SK-N-MC (cell line): ENCODE measurements at regions not wholly inside any gene's neighbourhood (a gene's known extent, or its start where the extent isn't known, plus 50 kb on each side); places are given as distances from the start of the nearest gene placed in this dataset.
"Not testable (repeated sequence)": the region's sequence is repeated elsewhere in the genome, so short reads cannot be mapped to it uniquely, and the experiment has no call there.

Experiments
- DNase-seq: peaks from one replicate; pipeline ENCODE4 v3.0.0-alpha.2; 2011; ENCODE audit warnings: low read depth, low spot score
- H3K27ac ChIP-seq: fragments of 200-600 bp; sonication (generic); 2 replicates; pipeline ENCODE4 v1.5.1; 2016; ENCODE audit warnings: mixed run types
- H3K36me3 ChIP-seq: fragments of 200-600 bp; sonication (generic); 2 replicates; pipeline ENCODE4 v1.6.1; 2017; ENCODE audit warnings: antibody characterized with exemption, low read length, mixed read lengths; ENCODE audit not compliant: insufficient read depth
- H3K4me3 ChIP-seq: fragments of 200-600 bp; sonication (generic); 2 replicates; pipeline ENCODE4 v1.5.1; 2016
- H3K9ac ChIP-seq: fragments of 200-600 bp; sonication (generic); 2 replicates; pipeline ENCODE4 v1.8.0; 2017; ENCODE audit warnings: mixed run types, mixed read lengths; ENCODE audit not compliant: insufficient read length
- H3K9me3 ChIP-seq: fragments of 200-600 bp; sonication (generic); 2 replicates; pipeline ENCODE4 v1.6.1; 2017; ENCODE audit warnings: low read depth, mild to moderate bottlenecking, antibody characterized with exemption, low read length, moderate library complexity, mixed read lengths
- EZH2 ChIP-seq: fragments of 200-600 bp; sonication (generic); IDR thresholded peaks from one replicate; pipeline ENCODE4 v1.6.1; 2017; ENCODE audit warnings: antibody characterized with exemption
- FOXP2 ChIP-seq: optimal IDR thresholded peaks from 2 replicates; pipeline ENCODE3; 2011; ENCODE audit warnings: mild to moderate bottlenecking, moderate library complexity; ENCODE audit not compliant: insufficient read depth; ENCODE audit errors: extremely low read length, control extremely low read depth
- POLR2AphosphoS5 ChIP-seq: IDR thresholded peaks from 2 replicates; pipeline ENCODE4 v1.6.1; 2012; ENCODE audit warnings: mild to moderate bottlenecking, low read depth, low read length, borderline replicate concordance

DNA sequence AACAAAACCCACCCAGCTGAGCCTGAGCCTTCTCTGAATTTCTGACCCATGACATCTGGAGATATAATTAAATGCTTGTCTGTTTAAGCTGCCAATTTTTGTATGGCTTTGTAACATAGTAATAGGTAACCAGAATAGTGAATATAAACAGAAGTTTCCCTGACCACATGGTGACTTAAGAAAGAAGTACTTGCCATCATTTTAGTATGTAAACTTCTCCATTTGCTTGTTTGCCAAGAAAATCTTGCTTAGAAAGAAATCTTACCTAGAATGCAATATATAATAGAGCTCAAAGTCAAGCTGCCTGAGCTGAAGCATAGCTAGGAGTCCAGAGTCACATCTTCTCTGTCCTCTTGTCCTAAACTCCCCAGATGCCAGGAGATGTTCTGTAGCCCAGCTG lies 117.0 kb downstream of the PCSK1 start:
- TF ChIP-seq FOXP2 (no peak), EZH2 (no peak), POLR2AphosphoS5 (no peak)
- Histone ChIP-seq H3K9ac (no peak overlapping the region), H3K9me3 (no peaks in the 10 kb centered on the region), H3K27ac (no peak overlapping the region), H3K36me3 (no peaks in the 10 kb centered on the region), H3K4me3 (no peak overlapping the region)
- DNase-seq, result no peak

DNA sequence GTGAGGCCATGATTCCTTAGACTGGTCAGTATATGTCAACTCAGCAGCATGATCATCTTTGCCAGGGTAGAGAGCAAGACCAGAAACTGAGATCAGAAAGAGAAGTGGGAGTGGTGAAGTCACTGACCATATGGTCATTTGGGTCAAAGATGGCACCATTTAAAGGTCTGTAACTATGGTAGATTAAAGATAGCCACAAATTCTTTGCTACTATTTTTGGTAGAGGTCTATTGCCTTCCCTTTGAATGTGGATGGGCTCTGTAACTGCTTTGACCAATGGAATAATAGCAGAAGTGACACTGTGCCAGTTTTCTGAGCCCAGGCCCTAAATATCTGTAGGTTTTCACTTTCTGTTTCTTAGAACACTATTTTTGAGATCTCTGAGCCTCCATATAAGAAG lies 117.6 kb downstream of the PCSK1 start:
- no peak overlapping the region for H3K27ac ChIP-seq
- H3K9ac ChIP-seq, result no peak overlapping the region
- no peak for DNase-seq
- no peaks in the 10 kb centered on the region for H3K9me3 ChIP-seq
- H3K36me3 ChIP-seq, result no peaks in the 10 kb centered on the region
- no peak for TF ChIP-seq POLR2AphosphoS5
- no peak for TF ChIP-seq EZH2
- TF ChIP-seq FOXP2, result no peak
- no peak overlapping the region for H3K4me3 ChIP-seq

DNA sequence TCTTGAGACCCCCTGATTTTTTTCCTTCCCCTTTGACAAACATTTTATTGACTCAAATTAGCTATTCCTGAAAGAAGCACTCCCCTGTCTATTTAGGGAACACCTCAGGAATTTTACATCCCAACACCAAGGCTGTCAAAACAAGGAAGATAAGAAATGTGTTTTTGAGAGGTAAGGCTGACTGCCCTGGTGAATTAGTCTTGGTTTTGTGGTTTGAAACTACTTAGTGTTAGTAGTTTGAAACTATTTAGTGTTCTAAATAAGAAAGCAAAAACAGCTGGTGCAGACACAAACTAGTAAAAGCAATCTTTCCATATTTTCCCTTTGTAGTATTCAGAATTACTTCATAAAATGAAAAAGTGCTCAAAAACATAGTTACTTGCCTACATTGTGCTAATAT lies 120.7 kb downstream of the PCSK1 start:
- Histone ChIP-seq H3K36me3 (no peaks in the 10 kb centered on the region), H3K9ac (no peak overlapping the region), H3K27ac (no peak overlapping the region), H3K4me3 (no peak overlapping the region), H3K9me3 (no peaks in the 10 kb centered on the region)
- TF ChIP-seq FOXP2 (no peak), EZH2 (no peak), POLR2AphosphoS5 (no peak)
- DNase-seq, result no peak

DNA sequence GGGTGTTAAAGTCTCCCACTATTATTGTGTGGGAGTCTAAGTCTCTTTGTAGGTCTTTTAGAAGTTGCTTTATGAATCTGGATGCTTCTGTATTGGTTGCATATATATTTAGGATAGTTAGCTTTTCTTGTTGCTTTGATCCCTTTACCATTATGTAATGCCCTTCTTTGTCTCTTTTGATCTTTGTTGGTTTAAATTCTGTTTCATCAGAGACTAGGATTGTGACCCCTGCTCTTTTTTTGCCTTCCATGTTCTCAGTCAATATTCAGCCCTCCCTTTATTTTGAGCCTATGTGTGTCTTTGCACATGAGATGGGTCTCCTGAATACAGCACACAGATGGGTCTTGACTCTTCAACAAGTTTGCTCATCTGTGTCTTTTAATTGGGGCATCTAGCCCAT lies 126.0 kb downstream of the PCSK1 start:
- H3K4me3 ChIP-seq, H3K9ac ChIP-seq, DNase-seq, H3K27ac ChIP-seq, H3K9me3 ChIP-seq, H3K36me3 ChIP-seq: not testable (repeated sequence)

DNA sequence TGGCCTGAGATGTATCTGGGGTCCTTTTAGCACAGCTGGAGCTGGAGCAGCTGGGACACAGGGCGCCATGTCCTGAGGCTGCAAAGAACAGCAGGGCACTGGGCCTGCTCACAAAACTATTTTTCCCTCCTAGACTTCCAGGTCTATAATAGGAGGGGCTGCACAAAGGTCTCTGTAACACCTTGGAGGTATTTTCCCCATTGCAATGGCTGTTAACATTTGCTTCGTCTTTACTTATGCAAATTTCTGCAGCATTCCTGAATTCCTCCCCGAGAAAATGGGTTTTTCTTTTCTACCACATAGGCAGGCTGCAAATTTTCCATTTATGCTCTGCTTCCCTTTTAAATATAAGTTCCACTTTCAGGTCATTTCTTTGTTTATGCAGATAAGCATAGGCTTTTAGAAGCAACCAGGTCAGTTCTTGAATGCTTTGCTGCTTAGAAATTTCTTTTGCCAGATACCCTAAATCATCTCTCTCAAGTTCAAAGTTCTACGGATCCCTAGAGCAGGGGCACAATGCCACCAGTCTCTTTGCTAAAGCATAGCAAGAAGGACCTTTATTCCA lies 130.8 kb downstream of the PCSK1 start:
- no peak for TF ChIP-seq EZH2
- no peak for TF ChIP-seq POLR2AphosphoS5
- TF ChIP-seq FOXP2, result no peak
- no peaks in the 10 kb centered on the region for H3K36me3 ChIP-seq
- H3K27ac ChIP-seq, result no peak overlapping the region
- DNase-seq, result no peak
- H3K9ac ChIP-seq, result no peak overlapping the region
- H3K9me3 ChIP-seq, result 0 out of 2 replicates have a peak, but pooled peaks cover 3% of the 10 kb centered on the region
- H3K4me3 ChIP-seq, result no peak overlapping the region

DNA sequence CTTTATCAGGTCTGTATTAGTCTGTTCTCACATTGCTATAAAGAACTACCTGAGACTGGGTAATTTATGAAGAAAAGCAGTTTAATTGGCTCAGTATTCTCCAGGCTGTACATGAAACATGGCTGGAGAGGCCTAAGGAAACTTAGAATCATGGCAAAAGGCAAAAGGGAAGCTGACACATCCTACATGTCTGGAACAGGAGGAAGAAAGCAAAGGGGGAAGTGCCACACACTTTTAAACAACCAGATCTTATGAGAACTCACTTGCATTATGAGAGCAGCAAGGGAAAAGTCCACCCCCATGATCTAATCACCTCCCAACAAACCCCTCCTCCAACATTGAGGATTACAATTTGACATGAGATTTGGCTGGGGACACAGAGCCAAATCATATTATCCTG lies 132.1 kb downstream of the PCSK1 start:
- Histone ChIP-seq H3K27ac (no peak overlapping the region), H3K9me3 (0 out of 2 replicates have a peak, but pooled peaks cover 3% of the 10 kb centered on the region), H3K9ac (no peak overlapping the region), H3K4me3 (no peak overlapping the region), H3K36me3 (no peaks in the 10 kb centered on the region)
- DNase-seq, result no peak
- TF ChIP-seq FOXP2 (no peak), EZH2 (no peak), POLR2AphosphoS5 (no peak)

DNA sequence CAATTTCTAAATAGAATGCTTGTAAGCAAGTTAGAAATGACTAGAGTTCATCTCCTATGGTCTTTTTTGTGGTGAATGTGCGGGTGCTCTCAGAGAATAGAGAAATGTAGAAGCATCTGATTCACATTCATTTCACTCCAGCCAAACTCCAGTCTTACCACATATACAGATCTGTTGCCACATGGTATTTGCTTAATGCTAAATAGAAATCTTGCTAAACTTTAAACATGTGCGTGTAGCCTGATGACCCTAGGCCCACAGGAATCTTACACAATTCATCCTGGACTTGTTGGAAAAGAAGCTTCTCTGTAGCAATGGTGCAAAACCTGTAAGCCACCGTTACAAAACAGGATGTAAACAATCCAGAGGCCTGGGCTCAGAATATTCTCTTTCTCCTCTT lies 135.2 kb downstream of the PCSK1 start:
- no peak for DNase-seq
- Histone ChIP-seq H3K9me3 (0 out of 2 replicates have a peak, but pooled peaks cover 3% of the 10 kb centered on the region), H3K36me3 (no peaks in the 10 kb centered on the region), H3K27ac (no peak overlapping the region), H3K4me3 (no peak overlapping the region), H3K9ac (no peak overlapping the region)
- no peak for TF ChIP-seq EZH2
- TF ChIP-seq POLR2AphosphoS5, result no peak

DNA sequence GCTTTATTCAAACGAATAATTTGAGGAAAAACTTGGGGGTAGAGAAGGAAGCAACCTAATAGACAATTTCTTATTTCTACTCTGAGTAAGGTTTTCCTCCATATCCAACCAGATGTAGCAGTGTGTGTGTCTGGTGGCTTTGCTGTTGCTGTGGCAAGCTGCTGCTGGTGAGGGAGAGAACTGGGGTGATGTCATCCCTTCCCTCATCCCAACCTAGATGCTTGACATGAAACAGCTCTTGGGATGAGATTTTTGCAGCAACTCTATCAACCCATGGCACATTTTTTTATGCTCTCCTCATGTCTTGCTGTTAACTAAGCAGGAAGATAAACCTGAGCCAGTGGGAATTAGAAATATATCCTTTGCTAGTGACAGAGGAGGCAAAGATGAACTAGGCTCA lies 135.8 kb downstream of the PCSK1 start:
- Histone ChIP-seq H3K36me3 (no peaks in the 10 kb centered on the region), H3K9me3 (0 out of 2 replicates have a peak, but pooled peaks cover 3% of the 10 kb centered on the region), H3K27ac (no peak overlapping the region), H3K4me3 (no peak overlapping the region), H3K9ac (no peak overlapping the region)
- no peak for TF ChIP-seq FOXP2
- TF ChIP-seq POLR2AphosphoS5, result no peak
- TF ChIP-seq EZH2, result no peak
- no peak for DNase-seq

DNA sequence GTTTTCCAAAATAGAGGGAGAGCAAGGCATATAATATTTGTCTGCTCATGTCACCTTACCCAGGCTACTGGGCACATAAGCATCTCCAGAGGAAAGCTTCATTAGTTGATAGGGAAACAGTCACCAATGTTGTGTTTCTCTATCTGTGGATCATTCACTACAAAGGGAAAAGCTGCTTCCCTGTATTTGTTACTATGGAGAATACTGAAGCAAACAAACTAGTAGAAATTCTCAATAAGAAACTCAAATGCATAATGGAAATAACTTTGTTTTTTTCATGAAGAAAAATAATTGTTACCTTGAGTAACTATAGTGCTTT lies 138.2 kb downstream of the PCSK1 start:
- no peaks in the 10 kb centered on the region for H3K9me3 ChIP-seq
- no peak for TF ChIP-seq FOXP2
- no peak for TF ChIP-seq EZH2
- no peak for TF ChIP-seq POLR2AphosphoS5
- DNase-seq, result no peak
- H3K4me3 ChIP-seq, result no peak overlapping the region
- no peaks in the 10 kb centered on the region for H3K36me3 ChIP-seq
- H3K9ac ChIP-seq, result no peak overlapping the region
- H3K27ac ChIP-seq, result no peak overlapping the region
